LNCaP clone FGC (cell line): ENCODE measurements at regions not wholly inside any gene's neighbourhood (a gene's known extent, or its start where the extent isn't known, plus 50 kb on each side); places are given as distances from the start of the nearest gene placed in this dataset.

ENCODE experiments used
- DNase-seq: peaks from one replicate; pipeline ENCODE4 v3.0.0-alpha.2; 2011; ENCODE audit warnings: low read depth
- H3K4me3 ChIP-seq: 2 replicates; pipeline ENCODE4 v1.5.1; 2011; ENCODE audit warnings: mild to moderate bottlenecking, low read depth, low read length, control low read depth
- TF ChIP-seq, protein P1 (sequence below): IDR thresholded peaks from 2 replicates; pipeline ENCODE4 v1.5.1; 2012; ENCODE audit warnings: mild to moderate bottlenecking; ENCODE audit not compliant: control insufficient read depth, insufficient read depth; ENCODE audit errors: extremely low read depth

GRCh38 chrY:7821295-7822035 is 909.9 kb upstream of the AMELY start:
- H3K4me3 ChIP-seq = no peak overlapping the region
- DNase-seq = no peak
- TF ChIP-seq, protein P1, sequence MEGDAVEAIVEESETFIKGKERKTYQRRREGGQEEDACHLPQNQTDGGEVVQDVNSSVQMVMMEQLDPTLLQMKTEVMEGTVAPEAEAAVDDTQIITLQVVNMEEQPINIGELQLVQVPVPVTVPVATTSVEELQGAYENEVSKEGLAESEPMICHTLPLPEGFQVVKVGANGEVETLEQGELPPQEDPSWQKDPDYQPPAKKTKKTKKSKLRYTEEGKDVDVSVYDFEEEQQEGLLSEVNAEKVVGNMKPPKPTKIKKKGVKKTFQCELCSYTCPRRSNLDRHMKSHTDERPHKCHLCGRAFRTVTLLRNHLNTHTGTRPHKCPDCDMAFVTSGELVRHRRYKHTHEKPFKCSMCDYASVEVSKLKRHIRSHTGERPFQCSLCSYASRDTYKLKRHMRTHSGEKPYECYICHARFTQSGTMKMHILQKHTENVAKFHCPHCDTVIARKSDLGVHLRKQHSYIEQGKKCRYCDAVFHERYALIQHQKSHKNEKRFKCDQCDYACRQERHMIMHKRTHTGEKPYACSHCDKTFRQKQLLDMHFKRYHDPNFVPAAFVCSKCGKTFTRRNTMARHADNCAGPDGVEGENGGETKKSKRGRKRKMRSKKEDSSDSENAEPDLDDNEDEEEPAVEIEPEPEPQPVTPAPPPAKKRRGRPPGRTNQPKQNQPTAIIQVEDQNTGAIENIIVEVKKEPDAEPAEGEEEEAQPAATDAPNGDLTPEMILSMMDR = no peak

GRCh38 chrY:7818924-7819323 is 907.4 kb upstream of the AMELY start:
- DNase-seq = peak; percentile 54
- TF ChIP-seq, protein P1 = peak; percentile 75
- H3K4me3 ChIP-seq = no peak overlapping the region

- H3K4me3 ChIP-seq = no peak overlapping the region
- no peak for DNase-seq
- TF ChIP-seq, protein P1 = no peak
Observed at GRCh38 chrY:7816567-7816966, 905.0 kb upstream of the AMELY start.

GRCh38 chrY:7815921-7816320 is 904.4 kb upstream of the AMELY start:
- H3K4me3 ChIP-seq = no peak overlapping the region
- TF ChIP-seq, protein P1 = no peak
- no peak for DNase-seq

GRCh38 chrY:7815285-7815684 is 903.7 kb upstream of the AMELY start:
- no peak overlapping the region for H3K4me3 ChIP-seq
- TF ChIP-seq, protein P1 = no peak
- peak; percentile 46 for DNase-seq

- DNase-seq = no peak
- TF ChIP-seq, protein P1 = no peak
- no peak overlapping the region for H3K4me3 ChIP-seq
Observed at GRCh38 chrY:7814361-7814760, 902.8 kb upstream of the AMELY start.

DNA sequence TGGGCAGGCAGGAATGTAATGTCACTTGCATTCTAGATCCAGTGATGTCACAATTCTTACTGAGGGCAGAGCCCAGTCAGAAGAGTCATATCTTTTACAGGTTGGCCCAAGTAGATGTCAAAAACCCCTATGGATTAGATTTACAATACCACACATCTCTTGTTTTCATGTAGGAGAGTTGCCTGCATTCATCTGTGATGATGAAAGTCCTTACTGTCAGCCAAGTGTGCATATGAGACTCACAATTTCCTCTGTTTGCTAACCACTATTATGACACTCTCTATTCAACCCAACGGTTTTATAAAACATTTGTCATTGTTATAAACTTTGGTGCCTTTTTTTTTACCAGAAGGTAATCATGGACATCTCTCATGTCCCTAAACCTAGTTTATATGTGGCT is 898.8 kb upstream of the AMELY start:
- no peak overlapping the region for H3K4me3 ChIP-seq
- no peak for DNase-seq
- TF ChIP-seq, protein P1 = no peak
